PC-9 (cell line): ENCODE measurements at regions not wholly inside any gene's neighbourhood (a gene's known extent, or its start where the extent isn't known, plus 50 kb on each side); places are given as distances from the start of the nearest gene placed in this dataset.

Experiments
- CTCF ChIP-seq: fragments of 200-600 bp; sonication (generic); conservative IDR thresholded peaks from 2 replicates; pipeline ENCODE4 v1.6.1; 2017; ENCODE audit warnings: mixed run types, antibody characterized with exemption, mild to moderate bottlenecking, moderate library complexity
- EZH2 ChIP-seq: fragments of 200-600 bp; sonication (generic); IDR thresholded peaks from 2 replicates; pipeline ENCODE4 v1.8.0; 2017; ENCODE audit warnings: antibody characterized with exemption, low read depth

GRCh38 chr4:181949704-181950312 is 293.4 kb upstream of the TENM3 start:
- TF ChIP-seq CTCF: no peak
- no peak for TF ChIP-seq EZH2
